Body of pancreas (tissue), 4 donors: ENCODE measurements at regions not wholly inside any gene's neighbourhood (a gene's known extent, or its start where the extent isn't known, plus 50 kb on each side); places are given as distances from the start of the nearest gene placed in this dataset.

Experiments
- ATAC-seq: fragments of 150-250 bp; one replicate; pipeline ENCODE4 v1.9.1; 2016
- DNase-seq, 4 donors: peaks; one replicate each; pipeline ENCODE4 v3.0.0-alpha.2; 2019
- H3K27ac ChIP-seq, 4 donors: fragments of 200-600 bp; sonication (generic); 1 replicate in 3 of 4; 2 replicates in 1 of 4; pipeline versions ENCODE4 v1.5.1 to v1.6.1; 2016 to 2019; ENCODE audit warnings: mild to moderate bottlenecking in 1 of 4, mixed read lengths in 1 of 4, moderate library complexity in 1 of 4
- H3K27me3 ChIP-seq, 2 donors: fragments of 200-600 bp; sonication (generic); one replicate each; pipeline ENCODE4 v1.6.0; 2016; ENCODE audit warnings: mild to moderate bottlenecking in 1 of 2
- H3K36me3 ChIP-seq, 2 donors: fragments of 200-600 bp; sonication (generic); replicated peaks in 1 of 2; 2 replicates each; pipeline ENCODE4 v1.5.1; 2016; ENCODE audit warnings: low read depth in 2 of 2; ENCODE audit not compliant: insufficient read depth in 1 of 2
- H3K4me1 ChIP-seq: fragments of 200-600 bp; sonication (generic); one replicate; pipeline ENCODE4 v1.6.0; 2016
- H3K4me3 ChIP-seq, 2 donors: fragments of 200-600 bp; sonication (generic); 1 replicate in 1 of 2; 2 replicates in 1 of 2; pipeline ENCODE4 v1.5.1; 2016 to 2019
- H3K9me3 ChIP-seq, 3 donors: fragments of 200-600 bp; sonication (generic); 1 replicate in 2 of 3; 2 replicates in 1 of 3; pipeline ENCODE4 v1.5.1; 2016
- CTCF ChIP-seq, 7 experiments: fragments of 450-650 bp in 4 of 7; fragments of 200-600 bp in 3 of 7; sonication (generic) in 3 of 7; IDR thresholded peaks; one replicate each; pipeline ENCODE4 v1.5.1; 2016 to 2019; ENCODE audit warnings: antibody characterized with exemption in 7 of 7
- POLR2A ChIP-seq, 3 donors: fragments of 450-650 bp; IDR thresholded peaks; one replicate each; pipeline ENCODE4 v1.6.1; 2016; ENCODE audit warnings: antibody characterized with exemption in 3 of 3, mild to moderate bottlenecking in 2 of 3
- WGBS, 2 donors: methylation state at CpG; one replicate each; pipeline ENCODE4 v1.1.5; 2017; 5-methylcytosine and 5-hydroxymethylcytosine counted together
- intact Hi-C: fragments of 100-400 bp; cut with DNase I; formaldehyde crosslinking; loops from one replicate; pipeline ENCODE4 v1.15.1; 2023

- H3K27ac ChIP-seq: no peak overlapping the region
- no peak overlapping the region for H3K4me3 ChIP-seq
- intact Hi-C loops: no loop called here
- no peak for ATAC-seq
- no peaks in the 10 kb centered on the region for H3K36me3 ChIP-seq
- no peaks in the 10 kb centered on the region for H3K27me3 ChIP-seq
- H3K9me3 ChIP-seq: no peaks in the 10 kb centered on the region
- no peak for TF ChIP-seq POLR2A (IDR thresholded peaks at IDR 0.05)
- 42 to 70% methylated on average over 2 to 13 of the region's 13 CpGs for WGBS, 2 donors
- peaks cover 7% of the 10 kb centered on the region for H3K4me1 ChIP-seq
- DNase-seq: no peak
Measured at GRCh38 chr3:10596746-10597448, 91.5 kb upstream of the ATP2B2 start.

- no peak overlapping the region for H3K27ac ChIP-seq
- peaks cover 7% of the 10 kb centered on the region for H3K4me1 ChIP-seq
- ATAC-seq (no peak), DNase-seq (no peak)
- H3K27me3 ChIP-seq: no peaks in the 10 kb centered on the region
- no peaks in the 10 kb centered on the region for H3K9me3 ChIP-seq
- intact Hi-C loops: no loop called here
- WGBS, 2 donors: 35 to 46% methylated on average over 4 of the region's 4 CpGs
- H3K36me3 ChIP-seq: no peaks in the 10 kb centered on the region
- TF ChIP-seq CTCF (IDR thresholded peaks at IDR 0.05): no peak
- no peak for TF ChIP-seq POLR2A (IDR thresholded peaks at IDR 0.05)
- H3K4me3 ChIP-seq: no peak overlapping the region
Measured at GRCh38 chr3:10597733-10598132, 92.3 kb upstream of the ATP2B2 start.

GRCh38 chr3:10599017-10599416, 93.6 kb upstream of the ATP2B2 start:
- Histone ChIP-seq H3K9me3 (no peaks in the 10 kb centered on the region), H3K27ac (no peak overlapping the region), H3K4me1 (peaks cover 7% of the 10 kb centered on the region), H3K27me3 (no peaks in the 10 kb centered on the region), H3K36me3 (no peaks in the 10 kb centered on the region), H3K4me3 (no peak overlapping the region)
- ATAC-seq (no peak), DNase-seq (no peak)
- WGBS, 2 donors: 76 to 80% methylated on average over 5 to 6 of the region's 6 CpGs
- no peak for TF ChIP-seq POLR2A (IDR thresholded peaks at IDR 0.05)
- TF ChIP-seq CTCF (IDR thresholded peaks at IDR 0.05): no peak
- intact Hi-C loops: no loop called here

- Histone ChIP-seq H3K27me3 (no peaks in the 10 kb centered on the region), H3K36me3 (no peaks in the 10 kb centered on the region), H3K27ac (no peak overlapping the region), H3K4me1 (peaks cover 7% of the 10 kb centered on the region), H3K4me3 (no peak overlapping the region), H3K9me3 (no peaks in the 10 kb centered on the region)
- intact Hi-C loops: no loop called here
- ATAC-seq: peak; percentile 18
- peak in 1 of 4 donors; percentile 17 for DNase-seq
- TF ChIP-seq POLR2A (IDR thresholded peaks at IDR 0.05): no peak
- TF ChIP-seq CTCF (IDR thresholded peaks at IDR 0.05): no peak
- WGBS, 2 donors: 34 to 35% methylated on average over 9 of the region's 9 CpGs
Measured at GRCh38 chr3:10599444-10599843, 94.1 kb upstream of the ATP2B2 start.

GRCh38 chr3:10600296-10600714, 94.9 kb upstream of the ATP2B2 start:
- no peak for TF ChIP-seq CTCF (IDR thresholded peaks at IDR 0.05)
- no peak for TF ChIP-seq POLR2A (IDR thresholded peaks at IDR 0.05)
- no peaks in the 10 kb centered on the region for H3K36me3 ChIP-seq
- H3K4me3 ChIP-seq: no peak overlapping the region
- ATAC-seq: no peak
- peaks cover 7% of the 10 kb centered on the region for H3K4me1 ChIP-seq
- H3K27me3 ChIP-seq: no peaks in the 10 kb centered on the region
- no peak for DNase-seq
- no peaks in the 10 kb centered on the region for H3K9me3 ChIP-seq
- no peak overlapping the region for H3K27ac ChIP-seq
- WGBS, 2 donors: 25 to 45% methylated on average over 2 to 8 of the region's 8 CpGs
- intact Hi-C loops: no loop called here
